Body of pancreas (tissue), 4 donors: ENCODE measurements at regions not wholly inside any gene's neighbourhood (a gene's known extent, or its start where the extent isn't known, plus 50 kb on each side); places are given as distances from the start of the nearest gene placed in this dataset.

Experiments
- CTCF ChIP-seq, 7 experiments: fragments of 450-650 bp in 4 of 7; fragments of 200-600 bp in 3 of 7; sonication (generic) in 3 of 7; IDR thresholded peaks; one replicate each; pipeline ENCODE4 v1.5.1; 2016 to 2019; ENCODE audit warnings: antibody characterized with exemption in 7 of 7
- POLR2A ChIP-seq, 3 donors: fragments of 450-650 bp; IDR thresholded peaks; one replicate each; pipeline ENCODE4 v1.6.1; 2016; ENCODE audit warnings: antibody characterized with exemption in 3 of 3, mild to moderate bottlenecking in 2 of 3

GRCh38 chr20:51196991-51197651 is 174.2 kb upstream of the KCNG1 start:
- TF ChIP-seq CTCF (IDR thresholded peaks at IDR 0.05) (no peak), POLR2A (IDR thresholded peaks at IDR 0.05) (no peak)
